ENCODE measurements at regions not wholly inside any gene's neighbourhood (a gene's known extent, or its start where the extent isn't known, plus 50 kb on each side); places are given as distances from the start of the nearest gene placed in this dataset.

DNA sequence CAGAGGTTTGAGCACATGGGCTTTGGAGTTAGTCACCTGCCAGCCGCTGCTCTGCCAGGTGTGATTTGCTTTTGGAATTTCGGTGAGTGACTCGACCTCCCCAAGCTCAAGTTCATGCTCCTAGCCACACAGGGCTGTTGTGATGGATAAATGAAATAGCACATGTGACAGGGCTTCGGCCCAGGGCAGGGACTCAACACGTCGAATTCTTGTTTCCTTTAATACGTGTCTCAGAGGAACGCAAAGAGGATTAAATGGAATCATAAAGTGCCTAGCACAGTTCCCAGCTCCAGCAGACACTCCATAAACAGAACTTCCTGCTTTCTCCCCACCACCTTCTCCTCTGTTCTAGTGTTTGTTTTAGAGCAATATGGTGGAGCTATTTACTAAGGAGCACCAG is 88.3 kb upstream of the CHST15 start:
- Histone ChIP-seq H3K27ac (no peak overlapping the region), H3K4me1 (no peaks in the 10 kb centered on the region), H3K9me3 (no peaks in the 10 kb centered on the region), H3K4me3 (no peak overlapping the region), H3K36me3 (no peaks in the 10 kb centered on the region), H3K27me3 (no peaks in the 10 kb centered on the region)
- no peak for DNase-seq (ENCODE audit: low spot score in 2 of 2)
- 88% methylated on average over 8 of the region's 8 CpGs for WGBS
- TF ChIP-seq POLR2AphosphoS5 (IDR thresholded peaks at IDR 0.05) (no peak), EP300 (IDR thresholded peaks at IDR 0.05) (no peak), POLR2A (IDR thresholded peaks at IDR 0.05) (no peak)
- TF ChIP-seq, protein P1, sequence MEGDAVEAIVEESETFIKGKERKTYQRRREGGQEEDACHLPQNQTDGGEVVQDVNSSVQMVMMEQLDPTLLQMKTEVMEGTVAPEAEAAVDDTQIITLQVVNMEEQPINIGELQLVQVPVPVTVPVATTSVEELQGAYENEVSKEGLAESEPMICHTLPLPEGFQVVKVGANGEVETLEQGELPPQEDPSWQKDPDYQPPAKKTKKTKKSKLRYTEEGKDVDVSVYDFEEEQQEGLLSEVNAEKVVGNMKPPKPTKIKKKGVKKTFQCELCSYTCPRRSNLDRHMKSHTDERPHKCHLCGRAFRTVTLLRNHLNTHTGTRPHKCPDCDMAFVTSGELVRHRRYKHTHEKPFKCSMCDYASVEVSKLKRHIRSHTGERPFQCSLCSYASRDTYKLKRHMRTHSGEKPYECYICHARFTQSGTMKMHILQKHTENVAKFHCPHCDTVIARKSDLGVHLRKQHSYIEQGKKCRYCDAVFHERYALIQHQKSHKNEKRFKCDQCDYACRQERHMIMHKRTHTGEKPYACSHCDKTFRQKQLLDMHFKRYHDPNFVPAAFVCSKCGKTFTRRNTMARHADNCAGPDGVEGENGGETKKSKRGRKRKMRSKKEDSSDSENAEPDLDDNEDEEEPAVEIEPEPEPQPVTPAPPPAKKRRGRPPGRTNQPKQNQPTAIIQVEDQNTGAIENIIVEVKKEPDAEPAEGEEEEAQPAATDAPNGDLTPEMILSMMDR (IDR thresholded peaks at IDR 0.05) = no peak

DNA sequence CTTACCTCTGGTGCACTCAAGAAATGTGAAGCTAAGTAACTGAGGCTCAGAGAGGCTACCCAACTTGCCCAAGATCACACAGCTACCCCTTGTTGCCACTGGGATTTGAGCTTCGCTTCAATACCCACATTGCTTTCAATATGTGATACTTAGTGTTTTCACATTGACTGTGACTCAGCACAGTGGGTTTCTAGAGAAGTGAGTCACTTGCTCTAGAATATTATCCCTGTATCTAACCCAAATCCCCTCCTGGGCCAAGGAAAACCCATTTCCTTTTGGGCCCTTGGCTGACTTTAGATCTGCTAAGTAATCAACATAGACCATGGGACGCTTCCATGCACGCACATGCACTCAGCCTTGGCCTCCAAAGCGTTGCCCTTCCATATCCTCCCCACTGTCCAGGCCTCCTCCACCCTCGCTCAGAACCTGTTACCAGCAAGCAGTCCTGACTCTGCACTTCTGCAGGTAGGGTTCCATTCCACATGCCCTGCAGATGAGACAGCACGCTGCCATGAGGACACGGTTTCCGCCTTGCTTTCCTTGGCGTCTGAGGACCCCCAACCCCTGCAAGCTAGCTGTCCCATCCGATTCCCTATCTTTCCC is 87.7 kb upstream of the CHST15 start:
- H3K4me1 ChIP-seq = no peaks in the 10 kb centered on the region
- no peak for DNase-seq (ENCODE audit: low spot score in 2 of 2)
- 99% methylated on average over 10 of the region's 10 CpGs for WGBS
- no peak overlapping the region for H3K27ac ChIP-seq
- TF ChIP-seq, protein P1 (IDR thresholded peaks at IDR 0.05) = no peak
- TF ChIP-seq POLR2A (IDR thresholded peaks at IDR 0.05) (no peak), EP300 (IDR thresholded peaks at IDR 0.05) (no peak), POLR2AphosphoS5 (IDR thresholded peaks at IDR 0.05) (no peak)
- no peaks in the 10 kb centered on the region for H3K9me3 ChIP-seq
- no peaks in the 10 kb centered on the region for H3K27me3 ChIP-seq
- no peak overlapping the region for H3K4me3 ChIP-seq
- no peaks in the 10 kb centered on the region for H3K36me3 ChIP-seq

DNA sequence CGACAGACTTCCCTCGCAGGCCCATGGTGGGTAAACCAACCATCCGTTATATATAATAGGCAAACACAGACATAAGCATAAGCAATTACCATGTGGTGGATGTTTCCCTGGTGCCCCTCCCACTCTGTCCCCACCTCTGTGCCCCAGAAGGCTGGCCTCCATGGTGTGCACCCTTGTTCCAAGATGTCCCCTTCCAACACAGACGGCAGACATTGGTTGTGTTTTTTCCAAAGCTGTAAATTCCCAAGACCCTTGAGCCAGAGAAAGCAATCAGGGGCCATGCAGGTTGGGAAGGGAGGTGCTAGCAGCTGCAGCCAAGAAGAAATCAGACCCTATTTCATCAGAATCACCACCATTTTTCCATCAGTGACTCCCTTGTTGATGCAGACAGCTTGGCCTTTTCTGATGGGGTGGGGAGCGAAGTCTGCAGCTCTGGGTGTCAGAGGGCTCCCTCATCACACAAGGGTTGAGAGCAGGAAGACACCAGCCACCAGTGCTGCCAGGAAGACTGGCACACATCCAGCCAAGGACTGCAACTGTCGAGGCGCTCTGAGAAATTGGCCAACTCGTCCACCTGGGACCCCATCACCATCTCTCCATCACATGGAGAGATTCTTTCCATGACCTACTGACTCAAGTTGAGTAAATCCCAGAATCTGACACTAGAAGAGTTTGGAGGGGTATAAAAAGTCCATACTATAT is 86.8 kb upstream of the CHST15 start:
- Histone ChIP-seq H3K4me1 (no peaks in the 10 kb centered on the region), H3K9me3 (no peaks in the 10 kb centered on the region), H3K4me3 (no peak overlapping the region), H3K27ac (no peak overlapping the region), H3K27me3 (no peaks in the 10 kb centered on the region), H3K36me3 (no peaks in the 10 kb centered on the region)
- 81% methylated on average over 8 of the region's 8 CpGs for WGBS
- TF ChIP-seq EP300 (IDR thresholded peaks at IDR 0.05) = no peak
- TF ChIP-seq POLR2A (IDR thresholded peaks at IDR 0.05) = no peak
- no peak for TF ChIP-seq POLR2AphosphoS5 (IDR thresholded peaks at IDR 0.05)
- TF ChIP-seq, protein P1 (IDR thresholded peaks at IDR 0.05) = no peak
- no peak for DNase-seq (ENCODE audit: low spot score in 2 of 2)

DNA sequence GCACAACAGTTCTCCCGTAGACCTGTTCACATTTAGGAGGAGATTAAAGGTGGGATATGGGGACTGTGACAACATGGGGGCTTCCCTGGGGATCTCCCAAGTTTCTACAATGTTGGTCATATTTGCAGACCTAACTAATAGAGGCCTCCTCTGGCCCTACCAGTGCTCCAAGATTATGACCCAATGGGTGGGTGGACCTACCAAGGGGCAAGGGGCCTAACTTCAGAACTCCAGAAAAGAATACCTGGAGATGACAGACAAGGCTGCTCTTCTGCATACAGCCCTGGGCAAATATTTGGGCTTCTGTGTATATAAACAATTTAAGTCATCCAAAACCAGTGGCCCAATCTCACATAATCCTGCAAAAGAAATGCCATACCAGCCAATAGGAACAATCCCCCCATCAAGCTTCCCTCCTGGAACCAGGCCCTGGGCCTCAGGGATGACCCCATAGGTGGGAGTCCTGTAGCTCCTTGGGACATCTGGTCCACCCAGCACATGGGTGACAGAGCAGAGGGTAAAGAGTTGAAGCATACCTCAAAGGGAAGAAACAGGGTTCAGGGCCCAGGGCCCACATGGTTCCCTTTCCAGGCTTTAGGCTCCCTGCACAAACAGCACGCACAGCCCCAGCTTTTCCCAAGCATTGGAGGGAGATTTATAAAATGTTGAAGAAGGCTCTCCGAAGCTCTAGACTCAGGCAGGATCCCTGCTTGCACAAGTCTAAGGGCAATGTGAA is 86.1 kb upstream of the CHST15 start:
- 87% methylated on average over 3 of the region's 3 CpGs for WGBS
- H3K4me3 ChIP-seq = no peak overlapping the region
- H3K27ac ChIP-seq = no peak overlapping the region
- H3K4me1 ChIP-seq = no peaks in the 10 kb centered on the region
- TF ChIP-seq, protein P1 (IDR thresholded peaks at IDR 0.05) = no peak
- TF ChIP-seq POLR2A (IDR thresholded peaks at IDR 0.05) = no peak
- TF ChIP-seq POLR2AphosphoS5 (IDR thresholded peaks at IDR 0.05) = no peak
- no peak for TF ChIP-seq EP300 (IDR thresholded peaks at IDR 0.05)
- no peaks in the 10 kb centered on the region for H3K36me3 ChIP-seq
- DNase-seq (ENCODE audit: low spot score in 2 of 2) = no peak
- no peaks in the 10 kb centered on the region for H3K9me3 ChIP-seq
- no peaks in the 10 kb centered on the region for H3K27me3 ChIP-seq

DNA sequence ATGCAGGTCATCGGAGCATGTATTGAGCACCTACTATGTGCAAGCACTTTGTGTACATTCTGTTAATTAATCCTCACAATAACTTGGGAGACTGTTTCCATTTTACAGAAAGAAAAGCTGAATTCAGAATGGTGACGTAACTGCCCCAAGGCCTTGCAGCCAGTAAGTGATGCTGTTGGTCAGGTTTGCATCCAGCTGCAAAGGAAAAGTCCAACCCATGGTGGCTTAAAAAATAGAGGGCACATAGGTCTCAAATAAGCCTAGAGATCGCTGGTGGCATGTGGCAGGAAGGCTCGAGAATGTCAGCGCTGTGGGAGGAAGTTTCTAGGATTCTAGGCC is 83.8 kb upstream of the CHST15 start:
- no peaks in the 10 kb centered on the region for H3K36me3 ChIP-seq
- no peak for TF ChIP-seq POLR2A (IDR thresholded peaks at IDR 0.05)
- no peak for TF ChIP-seq EP300 (IDR thresholded peaks at IDR 0.05)
- TF ChIP-seq POLR2AphosphoS5 (IDR thresholded peaks at IDR 0.05) = no peak
- TF ChIP-seq, protein P1 (IDR thresholded peaks at IDR 0.05) = no peak
- H3K4me1 ChIP-seq = no peaks in the 10 kb centered on the region
- no peaks in the 10 kb centered on the region for H3K9me3 ChIP-seq
- DNase-seq (ENCODE audit: low spot score in 2 of 2) = no peak
- H3K27ac ChIP-seq = no peak overlapping the region
- 91% methylated on average over 5 of the region's 5 CpGs for WGBS
- H3K27me3 ChIP-seq = no peaks in the 10 kb centered on the region
- no peak overlapping the region for H3K4me3 ChIP-seq

Data from suprapubic skin (tissue), 4 donors.